Skin of body (tissue), 1 donor: ENCODE measurements at regions not wholly inside any gene's neighbourhood (a gene's known extent, or its start where the extent isn't known, plus 50 kb on each side); places are given as distances from the start of the nearest gene placed in this dataset.

Experiments used
- DNase-seq: peaks from one replicate; lab custom pipeline; 2025; lab: John Stamatoyannopoulos, UW

DNA sequence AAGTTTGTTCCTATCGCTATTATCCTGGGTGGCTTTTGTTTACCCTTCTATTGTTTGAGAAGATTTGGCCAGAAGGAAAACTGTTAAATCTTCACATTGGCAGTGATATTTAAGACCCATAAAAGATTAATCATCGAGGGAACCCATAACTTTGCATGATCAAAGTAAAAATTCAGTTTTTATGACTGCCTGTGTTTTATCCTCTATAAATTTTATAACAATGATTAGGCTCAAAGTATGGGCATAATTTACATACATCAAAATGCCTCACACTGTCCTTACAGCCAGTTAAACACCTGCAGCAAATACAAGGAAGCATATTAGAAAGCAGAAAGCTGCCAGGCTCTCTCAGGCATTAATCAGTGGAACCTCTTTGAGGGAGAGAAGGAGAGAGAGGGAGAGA is 289.1 kb downstream of the ICOS start:
- DNase-seq = no peak

DNA sequence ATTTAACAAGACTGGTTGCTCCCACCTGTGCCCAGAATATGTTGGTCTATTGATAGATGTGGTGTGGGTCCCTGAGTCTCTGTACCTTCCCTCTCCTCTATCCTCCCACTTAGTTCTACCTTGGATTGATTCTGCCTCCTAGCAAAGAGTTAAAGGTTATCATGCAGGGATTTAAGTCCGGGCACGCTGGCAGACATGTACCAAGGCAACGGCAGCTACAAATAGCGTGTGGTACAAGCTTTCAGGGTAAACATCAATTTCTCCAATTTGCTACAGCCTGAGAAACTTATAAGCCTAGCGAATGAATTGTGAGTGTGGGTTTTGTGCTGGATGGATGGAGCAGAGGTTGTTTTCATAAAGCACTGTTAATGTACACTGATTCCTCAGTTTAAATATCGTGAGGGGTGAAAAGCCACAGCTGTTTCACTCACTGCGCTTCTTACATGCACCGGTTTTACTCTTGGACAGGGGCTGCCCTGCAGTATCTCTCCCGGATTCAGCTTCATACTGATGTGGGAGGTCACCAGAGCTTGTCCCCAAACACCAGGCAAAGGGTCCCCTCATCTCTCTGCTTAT is 289.8 kb downstream of the ICOS start:
- DNase-seq = no peak

DNA sequence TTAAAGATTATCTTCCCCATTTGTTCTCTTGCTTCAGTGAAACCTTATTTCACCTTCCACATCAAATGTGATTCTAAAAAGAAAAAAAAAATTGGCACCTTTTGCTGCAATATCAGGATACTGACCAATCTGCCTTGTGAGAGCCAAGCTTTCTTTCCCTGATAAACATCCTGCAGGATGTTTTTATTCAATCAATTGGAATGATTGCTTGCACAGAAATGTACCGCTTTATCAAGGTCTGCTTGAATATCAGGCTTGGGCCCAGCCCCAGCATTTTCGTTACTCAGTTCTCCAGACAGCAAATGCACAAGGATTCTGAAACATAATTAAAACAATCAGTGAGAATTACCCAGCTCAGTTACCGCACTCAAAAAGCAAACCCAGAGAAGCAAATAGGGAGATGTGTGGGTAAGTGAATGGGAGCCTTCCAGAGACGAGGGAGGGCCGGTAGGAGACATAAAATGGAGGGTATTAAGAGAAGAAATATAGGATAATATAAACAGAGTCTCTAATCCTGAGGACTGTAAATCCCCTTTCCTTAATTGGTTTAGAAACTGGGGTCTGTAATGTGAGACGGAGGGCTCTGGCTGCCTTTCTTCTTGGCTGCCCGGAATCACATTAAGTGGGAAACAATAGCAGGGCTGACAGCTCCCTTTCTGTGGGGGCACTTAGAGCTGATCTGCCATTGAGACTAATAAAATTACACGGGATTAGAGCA is 291.8 kb downstream of the ICOS start:
- no peak for DNase-seq

DNA sequence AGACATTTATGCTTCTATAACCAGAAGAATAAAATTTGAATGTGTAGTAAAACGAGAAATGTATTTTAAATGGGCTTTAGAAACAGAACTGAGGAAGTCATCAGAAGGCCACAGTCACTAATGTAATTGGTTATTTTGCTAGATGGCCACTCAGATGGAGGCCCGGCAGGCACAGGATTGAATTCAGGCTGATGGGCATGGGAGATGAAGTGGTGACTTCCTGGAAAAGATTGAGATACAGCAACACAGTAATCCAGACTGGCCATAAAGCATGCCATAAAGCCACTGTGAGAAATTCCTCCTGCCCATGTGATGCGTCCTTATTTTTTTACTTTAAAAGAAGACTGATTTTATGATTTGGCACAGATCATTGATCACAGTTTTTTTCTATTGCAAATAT is 297.7 kb downstream of the ICOS start:
- DNase-seq = no peak

DNA sequence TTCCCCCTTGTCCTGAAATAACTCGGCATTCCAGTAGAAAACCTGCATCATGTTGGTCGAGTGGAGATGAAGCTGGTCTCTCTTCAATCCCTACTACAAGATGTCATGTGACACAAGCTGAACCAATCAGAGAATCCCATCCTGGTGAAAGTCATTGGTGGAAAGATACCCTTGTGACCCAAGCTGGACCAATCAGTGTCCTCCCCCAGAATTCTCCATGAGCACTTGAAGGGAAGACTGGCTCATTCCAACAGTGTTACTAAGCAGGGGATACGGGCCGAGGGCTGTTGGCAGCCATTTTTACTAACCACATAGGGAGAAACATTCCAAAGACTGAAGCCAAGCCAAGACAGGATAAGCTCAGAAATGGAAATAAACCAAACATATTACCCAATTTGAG is 298.3 kb downstream of the ICOS start:
- DNase-seq = no peak

DNA sequence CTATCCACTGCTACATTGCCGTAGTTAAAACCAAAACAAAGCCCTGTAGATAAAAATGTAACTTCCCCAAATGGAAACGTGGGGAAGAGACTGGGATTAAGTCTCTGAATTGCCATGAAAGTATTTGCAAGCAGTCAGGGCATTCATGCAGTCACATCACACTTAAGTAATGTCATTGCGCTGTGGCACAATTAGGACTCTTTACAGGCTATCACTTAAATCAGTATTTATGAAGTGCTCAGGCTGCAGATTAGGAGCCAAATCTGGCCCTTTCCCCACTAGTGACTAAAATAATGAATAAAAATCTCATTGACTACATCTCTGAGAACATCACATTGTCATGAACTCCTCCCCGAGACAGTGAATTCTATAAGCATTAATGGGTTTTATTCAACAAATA is 300.9 kb downstream of the ICOS start:
- no peak for DNase-seq

DNA sequence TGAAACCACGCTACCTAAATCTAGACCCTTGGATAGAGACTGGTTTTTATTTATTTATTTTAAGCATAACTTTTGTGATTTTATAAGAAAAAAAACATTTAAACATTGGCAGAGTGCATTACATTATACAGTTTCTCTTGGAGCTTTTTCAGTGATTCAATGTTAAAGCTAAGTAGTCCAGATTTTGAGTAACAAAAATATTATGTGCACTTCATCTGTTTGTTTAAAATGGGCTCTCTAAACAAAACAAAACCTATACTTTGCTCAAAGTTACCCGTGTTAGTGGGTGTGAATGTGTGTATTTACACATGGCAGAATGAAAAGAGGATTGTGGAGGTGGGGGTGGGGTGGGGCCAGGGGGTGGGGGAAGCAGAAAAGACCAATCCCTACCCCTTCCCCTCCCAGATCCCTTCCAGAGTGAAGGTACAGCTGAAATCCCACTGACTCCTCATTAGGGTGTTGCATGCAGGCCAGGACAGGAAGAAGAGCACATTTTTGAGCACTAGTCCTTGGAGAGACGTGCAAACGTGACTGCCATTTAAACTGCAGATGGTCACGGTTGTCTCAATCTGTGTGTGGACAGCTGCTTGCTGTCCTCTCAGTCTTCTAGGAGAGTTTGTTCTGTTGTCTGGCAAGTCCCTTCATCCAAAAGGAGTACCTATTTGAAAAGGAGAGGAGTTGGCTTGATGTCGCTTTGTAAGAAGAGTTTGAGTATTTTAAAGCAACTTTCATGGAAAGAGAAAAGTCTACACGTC is 303.0 kb downstream of the ICOS start:
- DNase-seq = no peak

DNA sequence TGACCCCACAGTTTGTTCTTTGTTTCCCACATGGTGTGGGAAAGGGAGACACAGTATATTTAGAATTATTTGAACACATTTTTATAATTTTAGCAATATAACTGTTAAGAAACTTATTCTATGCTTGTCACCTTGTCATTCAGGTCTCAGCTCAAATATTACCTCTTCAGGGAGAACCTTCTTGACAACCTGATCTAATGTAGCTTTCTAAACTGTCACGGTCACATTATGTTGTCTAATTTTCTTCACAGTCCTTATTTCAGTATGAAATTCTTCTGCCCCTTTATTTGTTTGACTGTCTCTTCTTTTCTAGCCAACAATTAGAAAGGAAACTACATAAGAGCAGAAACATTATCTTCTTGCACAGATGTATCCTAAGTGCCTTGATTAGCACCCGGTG is 304.3 kb upstream of the PARD3B start:
- DNase-seq = no peak

DNA sequence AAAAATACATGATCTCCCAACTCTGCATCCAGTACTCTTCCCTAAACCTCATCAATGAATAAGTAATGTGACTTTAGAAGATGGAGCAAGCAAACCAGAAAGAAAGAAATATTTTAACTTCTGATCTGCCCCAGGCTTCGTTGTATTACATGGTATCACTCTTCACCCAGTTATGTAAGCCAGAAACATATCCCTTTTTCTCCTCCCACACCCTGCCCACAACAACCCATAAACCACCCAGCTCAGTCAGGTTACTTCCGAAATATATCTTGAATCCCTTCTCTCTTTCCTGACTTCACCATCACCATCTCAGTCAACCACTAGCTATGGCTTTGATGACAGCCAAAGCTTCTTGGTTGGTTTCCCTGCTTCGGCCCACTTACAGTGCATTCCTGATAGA is 295.8 kb upstream of the PARD3B start:
- DNase-seq = no peak

DNA sequence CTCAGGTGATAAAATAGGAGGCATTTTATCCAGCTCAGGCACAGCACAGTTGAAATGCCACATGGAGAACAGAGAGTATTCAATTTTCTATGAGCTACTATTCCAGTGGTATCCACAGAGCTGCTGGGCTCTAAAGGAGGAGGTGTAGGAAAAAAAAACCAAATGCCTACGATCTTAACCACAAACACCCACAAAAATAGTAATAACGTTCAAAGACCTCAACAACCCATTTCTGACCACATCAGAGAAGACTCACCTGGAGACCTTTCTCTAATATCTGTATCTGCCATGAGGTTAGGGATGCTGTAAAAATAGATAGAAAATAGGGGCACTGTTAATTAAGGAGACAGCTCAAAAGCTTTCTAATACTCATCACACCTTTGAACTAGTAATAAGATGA is 294.6 kb upstream of the PARD3B start:
- no peak for DNase-seq

DNA sequence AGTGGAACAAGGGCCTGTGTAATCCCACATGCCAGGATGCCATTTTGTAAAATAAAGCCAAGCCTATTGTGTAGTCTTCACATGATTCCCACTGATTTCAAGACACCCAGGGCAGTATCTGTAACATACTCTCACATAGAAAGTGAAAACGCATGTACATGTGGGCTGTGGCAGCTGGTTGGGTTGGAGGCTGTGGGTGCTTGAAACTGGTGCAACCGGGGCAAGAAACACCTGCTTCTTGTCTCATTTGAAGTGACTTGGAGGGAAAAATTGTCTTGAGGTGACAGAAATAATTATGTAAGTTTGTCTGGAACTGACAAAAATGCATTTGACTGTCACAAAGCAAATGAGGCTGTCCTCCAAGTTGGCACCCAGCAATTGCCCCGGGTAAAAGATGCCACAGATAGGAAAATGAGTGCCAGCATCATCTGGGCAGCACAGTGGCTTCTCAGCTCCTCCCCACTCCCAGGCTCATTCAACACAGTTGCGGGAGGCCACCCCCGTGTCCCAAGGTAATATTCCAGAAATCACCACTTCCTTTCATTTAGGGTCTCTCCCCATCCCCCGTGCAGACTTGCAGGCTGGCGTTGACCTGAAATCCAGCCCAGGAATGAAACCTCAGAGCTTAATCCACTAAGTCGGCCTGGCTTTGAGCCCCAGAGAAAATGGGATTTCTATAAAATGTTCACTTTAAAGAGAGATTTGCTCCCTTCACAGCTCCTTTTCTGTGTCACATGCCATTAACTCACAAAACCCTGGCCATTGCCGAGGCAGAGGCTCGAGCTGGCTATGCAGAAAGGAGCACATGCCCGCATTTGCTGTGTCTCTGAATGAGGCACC is 293.9 kb upstream of the PARD3B start:
- no peak for DNase-seq

DNA sequence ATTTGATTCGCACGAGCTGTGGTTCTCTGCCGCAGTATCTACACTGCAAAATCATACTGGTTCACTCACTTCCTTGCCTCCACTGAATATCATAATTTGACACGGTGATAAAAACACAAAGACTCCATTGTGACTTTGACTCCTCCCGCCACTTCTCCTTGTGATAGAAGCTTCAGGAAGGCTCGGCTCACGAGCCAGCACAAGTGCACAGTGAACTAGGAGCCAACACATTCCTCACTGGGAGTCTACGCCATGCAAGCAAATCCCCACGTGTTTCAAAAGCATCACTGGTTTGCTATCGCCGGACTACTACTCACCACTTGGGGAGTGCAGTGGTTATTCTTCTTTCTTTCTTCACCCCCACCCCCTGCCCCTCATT is 293.3 kb upstream of the PARD3B start:
- DNase-seq = no peak

DNA sequence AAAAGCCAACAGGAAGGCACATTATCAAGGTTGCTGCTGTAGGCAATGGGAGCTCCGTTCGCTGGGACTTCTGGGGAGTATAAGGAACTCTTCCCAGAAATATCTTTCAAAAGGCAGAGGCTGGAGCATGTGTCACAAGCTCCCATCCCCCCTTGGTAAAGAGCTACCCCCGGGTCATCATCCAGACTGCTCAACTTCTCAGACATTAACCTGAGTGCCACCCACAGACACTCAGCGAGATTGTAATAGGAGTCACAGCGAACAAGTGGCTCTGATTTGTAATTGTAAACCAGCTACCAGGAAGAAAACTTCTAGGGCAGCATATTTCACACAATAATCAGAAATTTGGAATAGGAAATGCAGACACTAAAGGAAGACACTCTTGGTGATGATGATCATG is 290.2 kb upstream of the PARD3B start:
- DNase-seq = no peak

DNA sequence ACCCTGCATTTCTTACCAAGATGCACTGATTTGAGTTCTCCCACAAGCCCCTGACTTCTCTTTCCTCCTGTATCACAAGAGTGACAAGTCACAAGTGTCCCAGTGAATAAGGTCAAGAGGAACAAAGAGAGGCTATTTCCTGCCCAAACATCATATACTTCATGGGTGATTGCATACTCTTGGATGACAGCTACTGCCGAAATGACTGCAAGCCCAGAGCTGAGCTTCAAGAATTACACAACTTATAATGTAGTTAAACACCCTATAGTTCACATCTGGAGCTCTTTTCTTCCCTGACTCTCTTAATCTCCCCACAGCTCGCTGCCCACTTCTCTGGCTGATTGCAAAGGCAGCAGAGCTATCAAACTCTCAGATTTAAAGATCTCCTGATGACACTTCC is 289.7 kb upstream of the PARD3B start:
- no peak for DNase-seq

DNA sequence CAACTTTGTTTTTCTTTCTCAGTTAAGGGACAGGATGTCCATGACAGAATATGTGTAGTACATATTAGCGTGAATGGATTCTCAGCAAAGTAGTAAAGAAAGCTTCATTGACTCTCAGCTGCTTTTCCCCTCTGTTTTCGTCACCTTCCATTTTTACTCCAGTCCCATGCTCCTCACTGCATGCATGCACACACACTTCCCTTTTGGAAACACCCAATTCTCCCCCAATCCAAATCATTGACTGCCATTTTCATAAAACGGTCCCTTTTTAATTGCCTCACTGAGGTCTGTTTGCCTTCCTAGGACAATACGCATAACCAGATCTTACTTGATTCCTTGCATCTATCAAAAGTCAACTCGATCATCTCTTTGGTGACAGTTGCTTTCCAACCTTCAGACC is 287.5 kb upstream of the PARD3B start:
- DNase-seq = no peak

DNA sequence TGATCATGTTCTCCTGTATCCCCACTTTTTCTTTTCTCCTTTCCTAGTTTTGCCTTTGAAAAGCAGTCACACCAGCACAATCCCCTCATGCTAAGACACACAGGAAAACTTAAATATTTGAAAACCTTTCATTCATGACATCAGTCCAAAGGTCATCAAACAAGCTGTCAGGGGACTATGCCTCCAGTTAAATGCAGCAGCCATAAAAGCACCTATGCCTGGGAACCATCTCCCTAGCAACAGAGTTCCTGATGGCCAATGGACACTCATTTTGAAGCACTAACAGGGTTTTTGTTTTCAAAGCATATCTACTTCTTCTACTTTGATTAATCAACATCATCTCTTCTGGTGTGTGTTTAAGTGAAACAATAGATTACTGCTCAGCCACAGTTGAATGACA is 286.4 kb upstream of the PARD3B start:
- DNase-seq = no peak

DNA sequence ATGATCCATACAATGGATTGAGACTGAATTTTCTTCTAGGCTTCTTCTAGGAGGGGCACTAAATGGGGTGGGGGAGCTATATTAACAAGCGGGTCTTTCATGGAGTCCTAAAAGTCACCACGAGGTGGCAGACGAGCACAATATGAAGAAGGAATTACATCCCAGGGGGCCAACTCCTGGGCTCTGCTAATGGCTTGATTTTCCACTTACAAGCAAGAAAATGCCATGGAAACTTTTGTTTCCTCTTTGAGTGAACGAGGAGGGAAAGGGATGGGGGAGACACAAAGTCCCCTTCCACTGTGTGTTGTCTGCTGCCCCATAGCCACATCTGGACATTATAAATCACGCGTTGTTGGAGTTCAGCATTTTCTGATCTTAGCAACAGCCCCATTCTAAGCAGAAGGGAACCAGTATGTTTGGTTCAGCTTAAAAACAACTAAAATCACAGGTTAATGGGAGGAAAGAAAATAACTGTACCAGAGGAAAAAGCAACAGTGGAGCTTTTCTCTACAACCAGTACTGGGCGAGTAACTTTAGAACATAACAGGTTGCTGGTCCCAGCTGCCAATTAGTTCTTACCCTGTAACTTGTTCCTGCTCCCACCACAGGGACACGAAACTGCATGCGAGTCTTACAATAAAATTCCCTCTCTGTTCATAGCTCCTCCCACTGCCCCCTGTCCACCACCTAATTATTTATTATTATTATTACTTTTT is 285.0 kb upstream of the PARD3B start:
- peak; percentile 93 for DNase-seq

DNA sequence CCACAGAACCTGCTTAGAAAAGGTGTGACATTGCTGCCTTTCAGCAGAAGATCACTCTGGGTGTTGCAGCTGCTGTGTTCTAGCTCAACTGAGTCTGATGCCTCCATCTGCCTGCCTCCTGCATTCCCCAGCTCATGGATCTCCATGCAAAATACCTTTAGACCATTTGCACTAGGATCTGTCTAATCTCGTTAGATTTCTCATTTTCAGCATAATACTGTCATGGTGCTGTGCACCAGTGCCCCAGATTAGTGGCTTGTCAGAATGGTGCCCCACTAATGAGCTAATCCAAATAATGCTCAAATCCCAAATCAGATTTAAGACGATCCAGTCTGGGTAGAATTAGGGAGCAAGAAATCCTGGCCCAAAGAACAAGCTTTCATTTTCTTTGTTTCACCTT is 284.4 kb upstream of the PARD3B start:
- no peak for DNase-seq

DNA sequence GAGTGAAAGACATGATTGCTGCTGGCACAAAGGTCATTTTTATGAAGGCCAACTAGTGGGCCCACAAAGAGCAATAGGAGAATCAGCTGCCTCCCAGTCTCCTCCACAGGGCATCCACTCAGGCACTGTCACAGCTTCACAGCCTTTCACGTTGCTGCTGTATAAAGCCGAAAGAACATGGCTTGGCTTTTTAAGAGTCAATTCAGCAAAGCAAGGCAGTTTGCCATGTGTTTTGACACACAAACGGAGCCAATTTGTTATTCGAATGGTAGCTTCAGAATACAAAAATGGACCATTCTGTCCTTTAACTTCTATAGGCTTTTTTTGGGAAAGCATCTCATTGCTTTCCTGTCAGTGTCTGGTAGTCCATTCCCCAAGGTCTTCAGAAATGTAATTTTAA is 283.4 kb upstream of the PARD3B start:
- no peak for DNase-seq

DNA sequence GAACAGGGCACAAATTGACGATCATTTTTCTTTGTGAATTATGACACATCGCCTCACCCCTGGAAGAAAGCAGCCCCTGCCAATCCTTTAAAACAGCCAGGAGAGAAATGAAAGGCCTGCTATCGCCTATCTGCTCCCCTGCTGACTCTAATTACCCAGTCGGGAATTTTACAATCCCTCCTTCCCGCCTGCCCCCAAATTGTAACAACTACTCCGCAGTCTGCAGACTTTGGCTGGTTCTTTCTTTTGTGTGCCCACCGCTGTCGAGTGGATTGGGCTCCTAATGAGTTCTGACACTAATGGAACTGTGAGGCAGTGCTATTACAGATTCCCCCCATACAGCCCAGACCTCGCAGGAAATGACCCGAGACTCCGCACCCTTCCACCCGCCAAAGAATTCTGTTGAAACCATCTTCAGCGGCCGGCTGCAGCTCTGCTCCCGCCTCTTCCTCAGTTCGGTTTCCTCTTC is 281.2 kb upstream of the PARD3B start:
- no peak for DNase-seq

DNA sequence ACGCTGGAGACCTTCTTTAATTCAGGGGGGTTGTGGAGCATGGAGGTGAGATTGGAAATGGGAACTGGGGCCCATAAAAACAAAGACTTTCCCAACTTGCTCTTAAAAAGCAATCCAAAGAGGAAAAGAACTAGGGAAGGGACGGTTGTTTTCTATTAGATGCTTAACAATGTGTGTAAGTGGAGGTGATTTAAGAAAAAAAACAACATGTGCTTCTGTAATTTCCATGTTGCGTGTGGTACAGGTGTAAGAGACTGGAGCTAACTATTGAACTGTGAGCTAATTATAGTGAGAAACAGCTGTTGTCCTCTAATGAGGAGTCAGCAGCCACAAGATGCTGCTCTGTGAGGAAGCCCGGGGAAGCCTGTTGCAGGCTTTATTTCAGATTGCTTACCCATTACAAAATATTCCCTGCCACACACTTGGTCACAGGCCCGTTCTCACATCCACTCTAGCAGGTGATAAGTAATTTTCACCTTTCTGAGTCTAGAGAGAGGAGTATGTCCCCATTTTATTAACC is 280.6 kb upstream of the PARD3B start:
- no peak for DNase-seq
